Naive thymus-derived CD4-positive, alpha-beta T cell (primary cell): ENCODE measurements at regions not wholly inside any gene's neighbourhood (a gene's known extent, or its start where the extent isn't known, plus 50 kb on each side); places are given as distances from the start of the nearest gene placed in this dataset.

Experiments used
- ATAC-seq: fragments of 150-1000 bp; cut with Tn5 transposase; 2 replicates; pipeline ENCODE4 v1.10.0; 2021; ENCODE audit warnings: mild to moderate bottlenecking, moderate library complexity
- CTCF ChIA-PET: fragments of 350-600 bp; sonication (Branson Sonifier 250); formaldehyde crosslinking; loops from one replicate; lab custom pipeline; 2021; ENCODE audit warnings: antibody characterized with exemption; lab: Charles Lee
- POLR2A ChIA-PET: fragments of 350-600 bp; sonication (Branson Sonifier 250); formaldehyde crosslinking; loops from one replicate; lab custom pipeline; 2021; ENCODE audit warnings: antibody characterized with exemption, inconsistent platforms; lab: Charles Lee
- DNase-seq, 9 donors: peaks; one replicate each; pipeline versions ENCODE4 v3.0.0 to v3.0.0-alpha.2; 2020 to 2022; ENCODE audit warnings: mixed read lengths in 1 of 9
- H3K27ac ChIP-seq: one replicate; pipeline ENCODE4 v1.7.0; 2013; ENCODE audit warnings: mild to moderate bottlenecking, low read depth, low read length, moderate library complexity
- H3K27me3 ChIP-seq, 2 donors: one replicate each; pipeline ENCODE4 v1.7.0; 2013; ENCODE audit warnings: low read length in 2 of 2, mild to moderate bottlenecking in 2 of 2, moderate library complexity in 2 of 2; ENCODE audit not compliant: control insufficient read depth in 2 of 2, insufficient read depth in 2 of 2
- H3K36me3 ChIP-seq, 3 experiments: 1 replicate in 2 of 3; 2 replicates in 1 of 3; pipeline ENCODE4 v1.7.0; 2013; ENCODE audit warnings: low read length in 3 of 3, mild to moderate bottlenecking in 3 of 3, moderate library complexity in 1 of 3; ENCODE audit not compliant: insufficient read depth in 3 of 3, control insufficient read depth in 2 of 3
- H3K4me1 ChIP-seq, 2 donors: one replicate each; pipeline ENCODE4 v1.7.0; 2013; ENCODE audit warnings: low read length in 2 of 2, mild to moderate bottlenecking in 2 of 2, moderate library complexity in 1 of 2; ENCODE audit not compliant: control insufficient read depth in 2 of 2, insufficient read depth in 2 of 2
- H3K4me3 ChIP-seq: 2 replicates; pipeline ENCODE4 v1.7.0; 2013; ENCODE audit warnings: mild to moderate bottlenecking, low read length
- H3K9me3 ChIP-seq, 3 experiments: 1 replicate in 2 of 3; 2 replicates in 1 of 3; pipeline ENCODE4 v1.7.0; 2013; ENCODE audit warnings: low read length in 3 of 3; ENCODE audit not compliant: control insufficient read depth in 2 of 3
- H3K27ac Mint-ChIP-seq, 9 donors: one replicate each; pipeline ENCODE4 v1.8.0; 2020 to 2022; ENCODE audit warnings: mixed read lengths in 9 of 9, mild to moderate bottlenecking in 8 of 9, moderate library complexity in 5 of 9, inconsistent platforms in 2 of 9
- H3K27me3 Mint-ChIP-seq, 5 donors: one replicate each; pipeline ENCODE4 v1.8.0; 2021 to 2022; ENCODE audit warnings: mixed read lengths in 5 of 5, mild to moderate bottlenecking in 1 of 5
- H3K36me3 Mint-ChIP-seq, 5 donors: one replicate each; pipeline ENCODE4 v1.8.0; 2020 to 2022; ENCODE audit warnings: mixed read lengths in 5 of 5, mild to moderate bottlenecking in 3 of 5, inconsistent platforms in 1 of 5
- H3K4me1 Mint-ChIP-seq, 7 donors: one replicate each; pipeline ENCODE4 v1.8.0; 2020 to 2022; ENCODE audit warnings: mixed read lengths in 7 of 7, mild to moderate bottlenecking in 3 of 7, inconsistent platforms in 1 of 7
- H3K4me3 Mint-ChIP-seq, 10 donors: one replicate each; pipeline ENCODE4 v1.8.0; 2020 to 2022; ENCODE audit warnings: mild to moderate bottlenecking in 10 of 10, mixed read lengths in 10 of 10, moderate library complexity in 6 of 10, inconsistent platforms in 2 of 10
- H3K9me3 Mint-ChIP-seq, 11 donors: one replicate each; pipeline ENCODE4 v1.8.0; 2020 to 2022; ENCODE audit warnings: mixed read lengths in 11 of 11, mild to moderate bottlenecking in 4 of 11, inconsistent platforms in 1 of 11, moderate library complexity in 1 of 11
- intact Hi-C, 2 donors: fragments of 100-400 bp; cut with micrococcal nuclease; formaldehyde crosslinking; loops; one replicate each; pipeline ENCODE4 v1.15.1; 2023

- H3K4me3 ChIP-seq = no peak overlapping the region
- ChIA-PET POLR2A (no interaction called here), CTCF (no interaction called here)
- no peaks in the 10 kb centered on the region for H3K9me3 Mint-ChIP-seq
- H3K9me3 ChIP-seq = no peaks in the 10 kb centered on the region
- intact Hi-C loops = no loop called here
- no peaks in the 10 kb centered on the region for H3K36me3 Mint-ChIP-seq
- H3K27me3 Mint-ChIP-seq = peaks cover 0 to 6% (median 0%) of the 10 kb centered on the region in 5 donors
- no peaks in the 10 kb centered on the region for H3K36me3 ChIP-seq
- H3K4me1 ChIP-seq = no peaks in the 10 kb centered on the region
- no peak overlapping the region for H3K27ac ChIP-seq
- ATAC-seq (no peak), DNase-seq (no peak)
- peaks cover 8 to 12% (median 11%) of the 10 kb centered on the region in 7 donors for H3K4me1 Mint-ChIP-seq
- no peak overlapping the region for H3K27ac Mint-ChIP-seq
- H3K4me3 Mint-ChIP-seq = no peak overlapping the region
- no peaks in the 10 kb centered on the region for H3K27me3 ChIP-seq
These were observed 132.9 kb upstream of the SERP2 start for GRCh38 chr13:44240611-44241145.

GRCh38 chr13:44241638-44242037, 132.0 kb upstream of the SERP2 start:
- Mint-ChIP-seq H3K36me3 (no peaks in the 10 kb centered on the region), H3K9me3 (no peaks in the 10 kb centered on the region), H3K27ac (peak overlapping the region in 1 of 9 donors; percentile 10), H3K4me1 (peaks cover 8 to 12% (median 11%) of the 10 kb centered on the region in 7 donors), H3K4me3 (no peak overlapping the region), H3K27me3 (peaks cover 0 to 6% (median 0%) of the 10 kb centered on the region in 5 donors)
- no peak overlapping the region for H3K4me3 ChIP-seq
- no peaks in the 10 kb centered on the region for H3K36me3 ChIP-seq
- no peak overlapping the region for H3K27ac ChIP-seq
- intact Hi-C loops = no loop called here
- no peaks in the 10 kb centered on the region for H3K9me3 ChIP-seq
- DNase-seq = no peak
- ChIA-PET POLR2A (no interaction called here), CTCF (no interaction called here)
- H3K4me1 ChIP-seq = no peaks in the 10 kb centered on the region
- no peak for ATAC-seq
- H3K27me3 ChIP-seq = no peaks in the 10 kb centered on the region

GRCh38 chr13:44242766-44243165, 130.9 kb upstream of the SERP2 start:
- intact Hi-C loops = loop anchor here (1.0 kb wide), 2 partner anchors 195 to 196 kb away; no protein-coding TSS in a partner anchor
- Histone ChIP-seq H3K36me3 (no peaks in the 10 kb centered on the region), H3K27me3 (no peaks in the 10 kb centered on the region), H3K4me1 (no peaks in the 10 kb centered on the region), H3K9me3 (no peaks in the 10 kb centered on the region), H3K27ac (no peak overlapping the region), H3K4me3 (no peak overlapping the region)
- Mint-ChIP-seq H3K4me3 (no peak overlapping the region), H3K27ac (peak overlapping the region in 5 of 9 donors; percentile 0 to 37 (median 16)), H3K4me1 (peaks cover 7 to 12% (median 11%) of the 10 kb centered on the region in 7 donors), H3K36me3 (no peaks in the 10 kb centered on the region), H3K9me3 (no peaks in the 10 kb centered on the region), H3K27me3 (peaks cover 0 to 6% (median 0%) of the 10 kb centered on the region in 5 donors)
- ChIA-PET CTCF (interaction anchor here (0.5 kb wide), 1 partner anchor 37 kb away, joined by 3 read pairs; no protein-coding TSS in a partner anchor), POLR2A (no interaction called here)
- DNase-seq = no peak
- peak; percentile 14 for ATAC-seq

- DNase-seq = peak in 2 of 9 donors; percentile 9 to 27
- Mint-ChIP-seq H3K27ac (peak overlapping the region in 4 of 9 donors; percentile 3 to 37 (median 20)), H3K4me1 (peaks cover 6 to 12% (median 11%) of the 10 kb centered on the region in 7 donors), H3K27me3 (peaks cover 0 to 6% (median 0%) of the 10 kb centered on the region in 5 donors), H3K9me3 (no peaks in the 10 kb centered on the region), H3K36me3 (no peaks in the 10 kb centered on the region), H3K4me3 (peak overlapping the region in 1 of 10 donors; percentile 2)
- POLR2A ChIA-PET = no interaction called here
- no peak overlapping the region for H3K27ac ChIP-seq
- H3K36me3 ChIP-seq = no peaks in the 10 kb centered on the region
- H3K9me3 ChIP-seq = no peaks in the 10 kb centered on the region
- H3K4me3 ChIP-seq = no peak overlapping the region
- H3K27me3 ChIP-seq = no peaks in the 10 kb centered on the region
- intact Hi-C loops = loop anchor here (1.0 kb wide), 2 partner anchors 194 to 195 kb away; no protein-coding TSS in a partner anchor
- ATAC-seq = peak; percentile 80
- CTCF ChIA-PET = interaction anchor here (0.5 kb wide), 1 partner anchor 37 kb away, joined by 3 read pairs; no protein-coding TSS in a partner anchor
- H3K4me1 ChIP-seq = no peaks in the 10 kb centered on the region
These were observed 130.3 kb upstream of the SERP2 start for GRCh38 chr13:44243198-44243857.

- H3K4me3 Mint-ChIP-seq = no peak overlapping the region
- no peaks in the 10 kb centered on the region for H3K4me1 ChIP-seq
- ATAC-seq (no peak), DNase-seq (no peak)
- H3K9me3 Mint-ChIP-seq = no peaks in the 10 kb centered on the region
- H3K9me3 ChIP-seq = no peaks in the 10 kb centered on the region
- peaks cover 6 to 12% (median 11%) of the 10 kb centered on the region in 7 donors for H3K4me1 Mint-ChIP-seq
- H3K27me3 Mint-ChIP-seq = peaks cover 0 to 4% (median 0%) of the 10 kb centered on the region in 5 donors
- ChIA-PET POLR2A (interaction anchor here (0.9 kb wide), 1 partner anchor 30 kb away, joined by 4 read pairs; no protein-coding TSS in a partner anchor), CTCF (no interaction called here)
- no peak overlapping the region for H3K27ac ChIP-seq
- H3K36me3 ChIP-seq = no peaks in the 10 kb centered on the region
- no peaks in the 10 kb centered on the region for H3K36me3 Mint-ChIP-seq
- H3K27me3 ChIP-seq = no peaks in the 10 kb centered on the region
- intact Hi-C loops = no loop called here
- H3K27ac Mint-ChIP-seq = no peak overlapping the region
- no peak overlapping the region for H3K4me3 ChIP-seq
These were observed 129.3 kb upstream of the SERP2 start for GRCh38 chr13:44244288-44244687.

- ChIA-PET POLR2A (interaction anchor here (0.6 kb wide), 1 partner anchor 10 kb away, joined by 3 read pairs; no protein-coding TSS in a partner anchor), CTCF (no interaction called here)
- no peak for ATAC-seq
- Histone ChIP-seq H3K4me1 (no peaks in the 10 kb centered on the region), H3K9me3 (no peaks in the 10 kb centered on the region), H3K4me3 (no peak overlapping the region), H3K36me3 (no peaks in the 10 kb centered on the region), H3K27me3 (no peaks in the 10 kb centered on the region), H3K27ac (no peak overlapping the region)
- no peak overlapping the region for H3K4me3 Mint-ChIP-seq
- H3K9me3 Mint-ChIP-seq = no peaks in the 10 kb centered on the region
- no peaks in the 10 kb centered on the region for H3K27me3 Mint-ChIP-seq
- H3K27ac Mint-ChIP-seq = no peak overlapping the region
- H3K4me1 Mint-ChIP-seq = no peaks in the 10 kb centered on the region
- DNase-seq = no peak
- intact Hi-C loops = no loop called here
- peaks cover 0 to 5% (median 0%) of the 10 kb centered on the region in 5 donors for H3K36me3 Mint-ChIP-seq
These were observed 124.2 kb upstream of the SERP2 start for GRCh38 chr13:44249431-44249836.
